GM18498 (cell line): ENCODE measurements at regions not wholly inside any gene's neighbourhood (a gene's known extent, or its start where the extent isn't known, plus 50 kb on each side); places are given as distances from the start of the nearest gene placed in this dataset.
"Not testable (repeated sequence)": the region's sequence is repeated elsewhere in the genome, so short reads cannot be mapped to it uniquely, and the experiment has no call there.

Experiments used
- ATAC-seq: cut with Tn5 transposase; IDR thresholded peaks from one replicate; pipeline ENCODE4 v1.9.1; 2021; ENCODE audit warnings: mild to moderate bottlenecking, moderate library complexity; ENCODE audit not compliant: unreplicated experiment

- ATAC-seq = no peak
Observed at GRCh38 chr4:126742885-126743284, 889.9 kb upstream of the INTU start.

GRCh38 chr4:126748736-126749135, 884.0 kb upstream of the INTU start:
- no peak for ATAC-seq

- no peak for ATAC-seq
Observed at GRCh38 chr4:126750723-126751122, 882.0 kb upstream of the INTU start.

GRCh38 chr4:126752126-126752525, 880.6 kb upstream of the INTU start:
- ATAC-seq = no peak

GRCh38 chr4:126752702-126753101, 880.1 kb upstream of the INTU start:
- no peak for ATAC-seq

GRCh38 chr4:126753592-126753991, 879.2 kb upstream of the INTU start:
- no peak for ATAC-seq

GRCh38 chr4:126755506-126755905, 877.3 kb upstream of the INTU start:
- ATAC-seq = no peak

GRCh38 chr4:126756050-126756829, 876.5 kb upstream of the INTU start:
- no peak for ATAC-seq

- no peak for ATAC-seq
Observed at GRCh38 chr4:126757219-126757618, 875.5 kb upstream of the INTU start.

GRCh38 chr4:126758493-126758892, 874.3 kb upstream of the INTU start:
- ATAC-seq = no peak

GRCh38 chr4:126761947-126762662, 870.7 kb upstream of the INTU start:
- no peak for ATAC-seq

- no peak for ATAC-seq
Observed at GRCh38 chr4:126762663-126763247, 870.0 kb upstream of the INTU start.

- ATAC-seq = no peak
Observed at GRCh38 chr4:126766241-126766640, 866.5 kb upstream of the INTU start.

GRCh38 chr4:126768338-126768737, 864.4 kb upstream of the INTU start:
- ATAC-seq = no peak

GRCh38 chr4:126770811-126771553, 861.8 kb upstream of the INTU start:
- not testable (repeated sequence) for ATAC-seq

- ATAC-seq = not testable (repeated sequence)
Observed at GRCh38 chr4:126771618-126772017, 861.1 kb upstream of the INTU start.

GRCh38 chr4:126772662-126773061, 860.1 kb upstream of the INTU start:
- no peak for ATAC-seq

- no peak for ATAC-seq
Observed at GRCh38 chr4:126775485-126776106, 857.2 kb upstream of the INTU start.

- ATAC-seq = no peak
Observed at GRCh38 chr4:126776361-126776760, 856.4 kb upstream of the INTU start.

GRCh38 chr4:126777649-126778048, 855.1 kb upstream of the INTU start:
- no peak for ATAC-seq

GRCh38 chr4:126778348-126778747, 854.4 kb upstream of the INTU start:
- ATAC-seq = no peak
